Right cardiac atrium (tissue), 5 donors: ENCODE measurements at regions not wholly inside any gene's neighbourhood (a gene's known extent, or its start where the extent isn't known, plus 50 kb on each side); places are given as distances from the start of the nearest gene placed in this dataset.

Source experiments
- ATAC-seq, 2 donors: fragments of 200-7000 bp; cut with Tn5 transposase; one replicate each; pipeline versions ENCODE4 v1.8.0 to v1.9.1; 2020; ENCODE audit warnings: moderate library complexity in 2 of 2, mild to moderate bottlenecking in 1 of 2
- DNase-seq, 3 donors: peaks; one replicate each; pipeline ENCODE4 v3.0.0-alpha.2; 2020
- H3K27ac ChIP-seq: one replicate; pipeline ENCODE4 v1.5.1; 2013; ENCODE audit warnings: mild to moderate bottlenecking, low read length, control low read depth, moderate library complexity
- H3K27me3 ChIP-seq: one replicate; pipeline ENCODE4 v1.6.1; 2013; ENCODE audit not compliant: control insufficient read depth, insufficient read depth
- H3K4me1 ChIP-seq: one replicate; pipeline ENCODE4 v1.6.1; 2013; ENCODE audit warnings: low read length; ENCODE audit not compliant: control insufficient read depth, insufficient read depth
- H3K4me3 ChIP-seq: one replicate; pipeline ENCODE4 v1.5.1; 2013; ENCODE audit warnings: low read length, control low read depth
- H3K9me3 ChIP-seq: one replicate; pipeline ENCODE4 v1.6.1; 2013; ENCODE audit warnings: low read length; ENCODE audit not compliant: control insufficient read depth
- WGBS: extraction: QIAGEN DNeasy Blood & Tissue Kit; methylation state at CpG from one replicate; pipeline ENCODE4 v1.1.7; 2013; 5-methylcytosine and 5-hydroxymethylcytosine counted together
- intact Hi-C, 4 donors: fragments of 100-400 bp; cut with DNase I; formaldehyde crosslinking; loops; one replicate each; pipeline versions ENCODE4 v1.11.0 to v1.14.0; 2022 to 2023
- donor health status: healthy with polysubstance abuse.
- donor health status: DM: no; HTN: yes; CAD: no.
- donor health status: DM: no; HTN: no; CAD: no.
- donor health status: DM: no; HTN: yes; CAD: no; lungs with severe emphysema.
- donor health status: DM: yes; HTN: yes; CAD: no.

DNA sequence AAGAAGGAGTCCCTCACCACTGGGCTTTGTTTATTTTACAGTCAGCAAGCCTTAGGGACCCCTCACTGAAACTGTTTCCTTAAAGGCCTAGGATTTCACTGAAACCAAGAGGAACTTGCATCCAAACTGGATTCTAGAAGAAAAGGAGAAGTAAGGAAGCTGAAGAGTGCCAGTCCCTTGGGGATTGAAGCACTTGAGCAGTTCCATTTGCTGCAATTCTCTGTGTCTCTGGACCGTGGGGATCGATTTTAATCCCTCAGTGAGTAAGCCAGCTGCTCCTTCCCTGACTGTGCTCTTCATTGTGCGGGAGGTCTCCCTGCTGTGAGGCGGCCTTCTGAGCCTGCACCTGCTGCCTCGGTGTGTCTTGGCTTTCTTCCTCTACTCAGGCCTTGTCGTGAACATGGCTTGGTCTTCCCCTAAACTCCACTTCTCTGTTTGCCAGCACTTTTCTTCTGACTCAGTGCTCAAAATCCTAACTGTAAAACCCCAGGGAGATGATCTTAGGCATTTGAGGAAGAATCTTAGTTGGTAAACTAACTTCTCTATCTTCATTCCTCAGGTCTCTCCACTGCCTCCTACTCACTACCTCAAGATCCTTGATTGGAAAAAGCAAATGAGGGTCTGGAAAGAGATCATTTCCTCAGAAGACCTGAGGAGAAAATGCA, 132.6 kb downstream of the SLC38A6 start:
- 69% methylated on average over 6 of the region's 6 CpGs for WGBS
- Histone ChIP-seq H3K27ac (no peak overlapping the region), H3K4me1 (peaks cover 2% of the 10 kb centered on the region), H3K9me3 (no peaks in the 10 kb centered on the region), H3K4me3 (no peak overlapping the region), H3K27me3 (no peaks in the 10 kb centered on the region)
- ATAC-seq (no peak), DNase-seq (no peak)
- intact Hi-C loops = no loop called here

DNA sequence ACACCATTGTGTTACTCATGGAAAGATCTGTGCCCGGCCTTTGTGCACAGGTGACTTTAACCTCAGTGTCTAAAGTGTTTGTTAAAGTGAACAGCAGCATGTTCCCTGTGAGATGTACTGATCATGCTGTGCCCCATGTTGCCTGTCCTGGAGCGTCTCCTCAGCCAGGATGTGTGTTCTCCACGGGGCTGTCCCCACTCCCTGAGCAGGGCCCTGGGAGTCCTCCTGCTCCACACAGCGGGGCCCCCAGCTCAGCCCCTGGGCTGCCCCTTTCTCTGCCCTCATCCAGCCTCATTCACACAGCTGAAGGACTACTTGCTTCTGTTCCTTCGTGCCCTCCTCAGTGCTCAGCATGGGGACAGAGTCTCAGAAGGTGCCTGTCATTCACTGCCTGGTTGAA, 131.5 kb downstream of the SLC38A6 start:
- intact Hi-C loops = no loop called here
- WGBS = 92% methylated on average over 5 of the region's 5 CpGs
- Histone ChIP-seq H3K27ac (no peak overlapping the region), H3K4me3 (no peak overlapping the region), H3K27me3 (no peaks in the 10 kb centered on the region), H3K4me1 (peaks cover 2% of the 10 kb centered on the region), H3K9me3 (no peaks in the 10 kb centered on the region)
- no peak for DNase-seq
- peak in 1 of 2 donors; percentile 18 for ATAC-seq

DNA sequence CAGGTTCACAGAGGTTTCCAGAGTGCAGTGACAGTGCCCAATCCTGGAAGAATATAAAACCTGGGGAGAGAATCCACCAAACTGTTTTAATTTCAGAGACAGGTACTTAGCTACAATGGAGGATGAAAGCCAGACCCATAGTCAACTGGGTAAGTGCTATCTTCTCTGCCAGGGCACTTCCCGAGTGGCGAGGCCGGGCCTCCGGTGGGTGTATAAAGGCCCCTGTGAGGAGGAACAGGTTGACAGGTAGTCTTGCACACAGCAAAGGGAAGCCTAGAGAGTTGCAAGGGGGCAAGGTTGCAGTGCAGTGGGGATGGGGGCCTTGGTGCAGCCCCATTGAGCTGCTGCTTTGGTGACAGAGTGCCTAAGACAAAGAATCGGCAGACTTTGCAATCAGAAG, 130.7 kb downstream of the SLC38A6 start:
- no peak for ATAC-seq
- Histone ChIP-seq H3K4me1 (peaks cover 2% of the 10 kb centered on the region), H3K9me3 (no peaks in the 10 kb centered on the region), H3K27me3 (no peaks in the 10 kb centered on the region), H3K4me3 (no peak overlapping the region), H3K27ac (no peak overlapping the region)
- WGBS = 90% methylated on average over 5 of the region's 5 CpGs
- intact Hi-C loops = no loop called here
- no peak for DNase-seq

DNA sequence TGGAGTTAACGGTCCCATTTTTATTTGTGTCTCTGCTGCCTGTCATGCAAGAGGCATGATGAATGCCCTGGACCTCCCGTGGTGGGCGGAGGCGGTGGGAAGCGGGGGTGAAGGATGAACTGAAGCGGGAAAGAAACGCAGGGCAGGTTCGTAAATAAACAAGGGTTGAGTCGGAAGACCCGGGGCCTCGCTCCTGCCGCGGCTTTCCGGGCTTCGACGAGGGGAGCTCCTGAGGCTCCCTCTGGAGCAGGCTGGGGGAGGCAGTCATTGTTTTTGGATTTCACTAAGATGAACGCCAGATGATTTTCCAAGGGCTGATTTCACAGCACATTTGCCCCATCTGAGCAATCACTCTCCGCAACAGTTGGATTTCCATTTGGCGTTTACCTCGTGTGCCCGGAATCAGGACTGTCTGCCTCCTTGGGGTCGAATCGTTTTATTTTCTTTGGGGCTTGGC, 130.2 kb downstream of the SLC38A6 start:
- intact Hi-C loops = no loop called here
- DNase-seq (no peak), ATAC-seq (no peak)
- WGBS = 36% methylated on average over 23 of the region's 23 CpGs
- Histone ChIP-seq H3K27me3 (no peaks in the 10 kb centered on the region), H3K4me3 (no peak overlapping the region), H3K27ac (no peak overlapping the region), H3K4me1 (peaks cover 2% of the 10 kb centered on the region), H3K9me3 (no peaks in the 10 kb centered on the region)

DNA sequence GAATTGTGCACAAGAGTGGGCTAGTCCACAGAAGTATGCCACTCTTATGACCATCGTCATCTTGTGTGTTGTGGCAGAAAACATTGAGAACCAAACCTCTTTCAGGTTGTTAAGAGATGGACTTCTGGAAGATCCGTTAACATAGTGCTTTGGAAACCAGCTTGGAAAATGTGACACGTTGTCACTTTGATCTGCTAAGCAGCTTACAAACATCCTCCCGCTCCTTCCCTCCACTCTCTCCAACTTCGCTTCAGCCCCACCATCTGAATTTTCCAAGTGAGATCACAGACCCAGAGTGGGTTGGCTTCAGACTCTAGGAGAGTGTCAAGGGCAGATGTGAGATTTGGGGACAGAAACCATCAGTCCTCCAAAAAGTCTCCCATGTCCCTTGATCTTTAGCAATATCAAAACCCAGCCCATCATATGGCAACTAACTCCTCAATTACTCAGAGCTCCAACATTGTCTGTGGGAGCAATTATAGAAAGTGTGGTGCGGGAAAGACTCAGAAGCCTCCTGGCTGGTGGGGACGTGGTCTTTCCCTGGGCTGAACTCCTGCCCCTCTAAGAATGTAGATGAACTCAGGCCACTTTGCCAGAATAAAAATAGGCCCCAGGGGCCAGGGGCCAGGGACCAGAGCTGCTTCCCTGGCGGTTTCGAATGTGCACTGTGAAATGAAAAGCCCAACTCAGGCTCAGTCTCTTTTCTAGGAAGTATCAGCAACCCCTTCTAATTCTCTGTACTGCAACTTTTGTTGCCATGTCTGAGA, 129.5 kb downstream of the SLC38A6 start:
- Histone ChIP-seq H3K4me1 (peaks cover 2% of the 10 kb centered on the region), H3K4me3 (no peak overlapping the region), H3K27ac (no peak overlapping the region), H3K27me3 (no peaks in the 10 kb centered on the region), H3K9me3 (no peaks in the 10 kb centered on the region)
- 72% methylated on average over 9 of the region's 9 CpGs for WGBS
- no peak for DNase-seq
- ATAC-seq = no peak
- intact Hi-C loops = no loop called here

DNA sequence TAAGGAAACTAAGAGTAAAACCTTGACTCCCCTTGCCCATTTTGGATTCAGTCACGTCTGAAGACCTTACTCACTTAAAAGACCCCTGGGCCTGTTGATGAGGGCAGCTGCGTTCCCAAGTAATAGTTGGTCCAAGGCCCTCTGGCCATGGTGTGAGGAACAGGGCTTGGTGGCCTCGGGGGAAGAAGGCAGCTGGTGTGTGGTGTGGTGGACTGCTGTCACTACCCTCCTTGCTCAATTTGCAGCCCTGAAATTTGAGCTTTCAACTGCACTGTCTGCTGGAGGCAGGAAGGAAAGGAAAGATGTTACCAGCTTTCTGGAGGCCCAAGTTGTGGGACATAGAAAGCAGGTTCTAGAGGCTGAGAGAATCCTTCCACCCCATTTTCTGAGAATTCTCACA, 128.2 kb downstream of the SLC38A6 start:
- no peak for ATAC-seq
- H3K4me1 ChIP-seq = peaks cover 3% of the 10 kb centered on the region
- no peak overlapping the region for H3K4me3 ChIP-seq
- DNase-seq = no peak
- H3K27ac ChIP-seq = no peak overlapping the region
- intact Hi-C loops = no loop called here
- H3K27me3 ChIP-seq = no peaks in the 10 kb centered on the region
- H3K9me3 ChIP-seq = no peaks in the 10 kb centered on the region
- 64% methylated on average over 3 of the region's 3 CpGs for WGBS

DNA sequence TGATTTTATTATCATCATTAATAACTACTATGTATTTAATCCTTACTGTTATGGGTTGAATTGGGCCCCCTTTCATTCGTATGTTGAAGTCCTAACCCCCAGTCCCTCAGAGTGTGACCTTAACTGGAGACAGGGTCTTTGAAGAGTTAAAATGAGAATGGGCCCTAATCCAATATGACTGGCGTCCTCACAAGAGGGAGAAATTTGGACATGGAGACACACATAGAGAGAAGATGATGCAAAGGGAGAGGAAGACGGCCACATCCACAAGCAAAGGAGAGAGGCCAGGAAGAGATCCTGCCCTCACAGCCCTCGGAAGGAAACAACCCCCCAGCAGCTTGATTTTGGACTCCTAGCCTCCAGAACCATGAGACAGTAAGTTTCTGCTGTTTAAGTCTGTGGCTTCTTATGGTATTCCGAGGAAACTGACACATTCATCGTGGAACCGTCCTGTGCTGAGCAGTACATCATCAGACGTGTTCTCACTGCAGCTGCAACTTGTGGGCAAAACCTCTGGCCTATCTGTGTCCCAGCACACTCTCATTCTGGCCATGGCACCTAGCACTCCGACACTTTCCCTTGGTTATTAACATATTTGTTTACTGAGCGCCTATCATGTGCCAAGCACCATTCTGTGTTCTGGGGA, 127.6 kb downstream of the SLC38A6 start:
- Histone ChIP-seq H3K9me3 (no peaks in the 10 kb centered on the region), H3K4me1 (peaks cover 9% of the 10 kb centered on the region), H3K4me3 (no peak overlapping the region), H3K27ac (no peak overlapping the region), H3K27me3 (no peaks in the 10 kb centered on the region)
- ATAC-seq = no peak
- intact Hi-C loops = no loop called here
- 71% methylated on average over 10 of the region's 10 CpGs for WGBS
- DNase-seq = no peak

DNA sequence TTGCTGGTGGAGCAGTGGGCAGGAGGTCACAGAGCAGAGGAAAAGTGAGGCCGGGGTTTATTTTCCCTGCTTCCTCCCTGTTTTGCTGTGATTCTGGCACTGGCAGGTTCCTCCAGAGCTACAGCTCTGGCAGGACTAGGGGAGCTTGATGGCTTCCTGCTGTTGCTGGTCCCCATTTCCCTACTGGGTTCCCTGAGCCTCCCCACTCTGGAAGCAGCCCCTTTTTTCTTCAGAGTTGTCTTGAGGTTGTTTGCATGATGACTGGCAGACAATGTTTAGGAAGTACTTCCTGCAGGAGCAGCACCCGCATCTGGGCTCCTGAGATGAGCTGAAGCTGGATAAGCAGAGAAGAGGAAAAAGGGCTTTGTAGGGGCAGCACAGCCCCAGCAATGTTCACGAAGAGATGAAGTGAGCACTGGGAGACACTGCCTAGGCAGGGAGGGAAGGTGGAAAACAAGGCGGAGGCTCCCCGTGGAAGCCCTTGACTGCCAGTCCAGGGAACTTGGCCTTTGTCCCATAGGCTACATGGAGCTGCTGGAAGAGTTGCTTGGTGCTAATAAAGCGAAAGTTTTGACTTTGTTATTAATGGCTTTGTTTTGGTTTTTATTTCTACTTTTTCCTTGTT, 126.9 kb downstream of the SLC38A6 start:
- no peaks in the 10 kb centered on the region for H3K9me3 ChIP-seq
- intact Hi-C loops = no loop called here
- WGBS = 58% methylated on average over 6 of the region's 6 CpGs

DNA sequence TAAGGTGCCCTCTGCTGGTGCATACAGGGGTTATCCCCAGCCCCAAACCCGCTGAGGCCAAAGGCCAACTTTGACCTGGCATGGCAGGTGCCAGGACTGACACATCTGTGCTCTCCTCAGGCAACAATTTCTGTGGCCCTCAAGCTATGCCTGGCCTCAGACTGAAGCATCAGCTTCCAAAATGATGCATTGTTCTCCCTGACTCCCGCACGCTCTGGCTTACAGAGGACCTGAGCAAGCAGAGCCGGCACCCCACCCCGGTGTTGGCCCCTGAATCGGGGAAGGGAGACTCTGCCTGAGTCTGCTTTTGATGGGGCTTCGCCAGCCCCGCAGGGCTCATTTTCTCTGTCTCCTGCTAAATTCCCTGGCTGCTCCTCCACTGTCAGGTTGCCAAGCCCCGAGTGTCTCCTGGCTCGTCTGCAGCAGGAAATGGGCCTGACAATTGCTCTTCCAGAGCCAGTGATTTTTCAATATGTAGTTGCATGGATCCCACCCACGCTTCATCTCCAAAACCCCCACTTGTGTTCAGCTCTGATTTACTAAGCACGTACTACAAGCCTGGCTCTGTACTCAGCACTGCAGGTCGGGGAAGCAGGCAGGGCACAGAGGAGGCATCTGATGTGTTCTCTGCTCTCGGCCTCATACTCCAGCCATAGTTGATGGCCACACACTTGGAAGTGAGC, 126.1 kb downstream of the SLC38A6 start:
- no peak overlapping the region for H3K4me3 ChIP-seq
- intact Hi-C loops = no loop called here
- no peaks in the 10 kb centered on the region for H3K27me3 ChIP-seq
- 48% methylated on average over 14 of the region's 14 CpGs for WGBS
- no peak overlapping the region for H3K27ac ChIP-seq
- peaks cover 13% of the 10 kb centered on the region for H3K4me1 ChIP-seq
- no peak for ATAC-seq
- peak; percentile 43 to 76 (median 71) for DNase-seq
- no peaks in the 10 kb centered on the region for H3K9me3 ChIP-seq

More for the DNA sequence above, 126.9 kb downstream of the SLC38A6 start:
- H3K27ac ChIP-seq = no peak overlapping the region
- no peaks in the 10 kb centered on the region for H3K27me3 ChIP-seq
- H3K4me3 ChIP-seq = no peak overlapping the region
- DNase-seq (peak in 1 of 3 donors; percentile 64), ATAC-seq (no peak)
- H3K4me1 ChIP-seq = peaks cover 11% of the 10 kb centered on the region

DNA sequence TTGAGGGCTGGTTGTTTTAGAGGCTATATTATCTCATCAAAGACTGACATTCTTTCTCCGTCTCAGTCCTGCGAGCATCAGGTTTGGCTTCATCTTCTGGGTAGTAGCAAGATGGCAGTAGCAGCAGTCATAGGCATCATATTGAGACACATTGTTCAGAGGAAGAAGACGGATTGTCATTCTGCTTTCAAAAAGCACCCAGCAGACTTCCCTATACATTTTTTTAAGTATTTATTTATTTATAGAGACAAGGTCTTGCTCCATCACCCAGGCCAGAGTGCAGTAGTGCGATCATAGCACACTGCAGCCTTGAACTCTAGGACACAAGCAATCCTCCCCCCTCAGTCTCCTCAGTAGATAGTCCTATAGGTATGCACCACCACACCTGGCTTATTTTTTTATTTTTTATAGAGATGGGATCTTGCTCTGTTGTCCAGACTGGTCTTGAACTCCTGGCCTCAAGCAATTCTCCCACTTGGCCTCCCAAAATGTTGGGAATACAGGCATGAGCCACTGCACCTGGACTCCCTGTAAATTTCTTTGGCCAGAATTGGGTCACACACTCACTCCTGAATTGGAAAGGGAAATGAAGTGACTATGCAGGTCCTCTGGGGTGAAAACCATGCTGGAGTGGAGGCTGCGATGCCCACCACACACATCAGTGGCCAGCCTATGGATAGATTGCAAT, 125.4 kb downstream of the SLC38A6 start:
- ATAC-seq = no peak
- intact Hi-C loops = no loop called here
- Histone ChIP-seq H3K27ac (no peak overlapping the region), H3K4me3 (no peak overlapping the region), H3K4me1 (peaks cover 13% of the 10 kb centered on the region), H3K9me3 (no peaks in the 10 kb centered on the region), H3K27me3 (no peaks in the 10 kb centered on the region)
- WGBS = 95% methylated on average over 5 of the region's 5 CpGs
- no peak for DNase-seq
